ENCODE measurements at regions not wholly inside any gene's neighbourhood (a gene's known extent, or its start where the extent isn't known, plus 50 kb on each side); places are given as distances from the start of the nearest gene placed in this dataset.

DNA sequence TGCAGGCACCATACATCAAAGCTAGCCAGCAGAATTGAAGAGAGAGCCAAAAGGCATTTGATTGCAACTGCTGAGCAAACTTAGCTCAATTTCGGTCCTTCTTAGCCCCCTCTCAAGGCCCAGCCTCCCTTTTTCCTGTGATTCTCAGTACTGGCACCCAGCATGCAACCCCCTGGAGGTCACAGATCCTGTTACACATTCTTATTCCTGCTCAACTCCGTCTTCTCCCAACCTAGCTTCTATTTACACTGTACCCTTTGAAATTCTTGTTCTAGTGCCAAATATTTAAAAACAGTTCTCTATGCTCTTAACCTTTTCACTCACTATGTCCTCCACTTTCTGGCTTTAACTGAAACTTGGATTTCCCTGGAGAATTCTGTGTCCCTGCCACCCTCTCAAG lies 131.3 kb upstream of the CPSF6 start:
- DNase-seq: no peak
- Histone ChIP-seq H3K36me3 (replicated peaks) (no peaks in the 10 kb centered on the region), H3K4me3 (ENCODE audit: low read depth, low read length) (no peak overlapping the region), H3K27me3 (replicated peaks) (no peaks in the 10 kb centered on the region), H3K27ac (no peak overlapping the region)
- TF ChIP-seq, protein P1, sequence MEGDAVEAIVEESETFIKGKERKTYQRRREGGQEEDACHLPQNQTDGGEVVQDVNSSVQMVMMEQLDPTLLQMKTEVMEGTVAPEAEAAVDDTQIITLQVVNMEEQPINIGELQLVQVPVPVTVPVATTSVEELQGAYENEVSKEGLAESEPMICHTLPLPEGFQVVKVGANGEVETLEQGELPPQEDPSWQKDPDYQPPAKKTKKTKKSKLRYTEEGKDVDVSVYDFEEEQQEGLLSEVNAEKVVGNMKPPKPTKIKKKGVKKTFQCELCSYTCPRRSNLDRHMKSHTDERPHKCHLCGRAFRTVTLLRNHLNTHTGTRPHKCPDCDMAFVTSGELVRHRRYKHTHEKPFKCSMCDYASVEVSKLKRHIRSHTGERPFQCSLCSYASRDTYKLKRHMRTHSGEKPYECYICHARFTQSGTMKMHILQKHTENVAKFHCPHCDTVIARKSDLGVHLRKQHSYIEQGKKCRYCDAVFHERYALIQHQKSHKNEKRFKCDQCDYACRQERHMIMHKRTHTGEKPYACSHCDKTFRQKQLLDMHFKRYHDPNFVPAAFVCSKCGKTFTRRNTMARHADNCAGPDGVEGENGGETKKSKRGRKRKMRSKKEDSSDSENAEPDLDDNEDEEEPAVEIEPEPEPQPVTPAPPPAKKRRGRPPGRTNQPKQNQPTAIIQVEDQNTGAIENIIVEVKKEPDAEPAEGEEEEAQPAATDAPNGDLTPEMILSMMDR (IDR thresholded peaks at IDR 0.05; ENCODE audit: low read depth, low read length, missing control alignments): peak; percentile 33
- in situ Hi-C loops (cut with HindIII; ENCODE audit: low pct_ligation_motif_present, low sequenced_read_pairs): no loop called here

DNA sequence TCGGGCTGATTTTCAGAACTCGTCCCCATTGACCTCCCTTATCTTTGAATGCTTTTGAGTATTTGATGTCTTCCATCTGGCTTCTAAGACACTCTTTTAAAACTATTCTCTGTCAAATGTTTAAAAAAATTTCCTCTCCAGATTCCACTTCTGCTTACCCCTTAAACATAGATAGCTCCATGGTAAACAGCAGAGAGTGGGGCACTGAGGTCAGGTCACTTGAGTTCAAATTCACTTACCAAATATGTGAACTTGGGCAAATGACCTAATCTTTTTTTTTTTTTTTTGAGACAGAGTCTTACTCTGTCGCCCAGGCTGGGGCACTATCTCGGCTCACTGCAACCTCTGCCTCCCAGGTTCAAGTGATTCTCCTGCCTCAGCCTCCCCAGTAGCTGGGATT lies 126.8 kb upstream of the CPSF6 start:
- TF ChIP-seq, protein P1 (IDR thresholded peaks at IDR 0.05; ENCODE audit: low read depth, low read length, missing control alignments): no peak
- in situ Hi-C loops (cut with HindIII; ENCODE audit: low pct_ligation_motif_present, low sequenced_read_pairs): no loop called here
- Histone ChIP-seq H3K4me3 (ENCODE audit: low read depth, low read length) (no peak overlapping the region), H3K36me3 (replicated peaks) (no peaks in the 10 kb centered on the region), H3K27ac (no peak overlapping the region), H3K27me3 (replicated peaks) (no peaks in the 10 kb centered on the region)
- DNase-seq: no peak

DNA sequence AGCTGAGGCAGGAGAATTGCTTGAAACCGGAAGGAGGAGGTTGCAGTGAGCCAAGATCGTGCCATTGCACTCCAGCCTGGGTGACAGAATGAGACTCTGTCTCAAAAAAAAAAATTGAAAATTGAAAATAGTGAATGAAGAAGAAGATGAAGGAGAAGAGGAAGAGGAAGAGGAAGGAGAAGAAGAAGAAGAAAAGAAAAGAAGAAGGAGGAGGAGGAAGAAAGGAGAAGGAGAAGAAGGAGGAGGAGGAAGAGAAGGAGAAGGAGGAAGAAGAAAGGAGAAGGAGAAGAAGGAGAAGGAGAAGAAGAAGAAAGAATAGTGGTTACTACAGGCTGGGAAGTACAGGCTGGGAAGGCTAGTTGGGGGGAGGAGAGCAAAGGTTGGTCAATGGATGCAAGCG lies 124.3 kb upstream of the CPSF6 start:
- in situ Hi-C loops (cut with HindIII; ENCODE audit: low pct_ligation_motif_present, low sequenced_read_pairs): no loop called here
- H3K27ac ChIP-seq: no peak overlapping the region
- DNase-seq: no peak
- TF ChIP-seq, protein P1 (IDR thresholded peaks at IDR 0.05; ENCODE audit: low read depth, low read length, missing control alignments): no peak
- no peaks in the 10 kb centered on the region for H3K36me3 ChIP-seq (replicated peaks)
- no peaks in the 10 kb centered on the region for H3K27me3 ChIP-seq (replicated peaks)
- H3K4me3 ChIP-seq (ENCODE audit: low read depth, low read length): no peak overlapping the region

DNA sequence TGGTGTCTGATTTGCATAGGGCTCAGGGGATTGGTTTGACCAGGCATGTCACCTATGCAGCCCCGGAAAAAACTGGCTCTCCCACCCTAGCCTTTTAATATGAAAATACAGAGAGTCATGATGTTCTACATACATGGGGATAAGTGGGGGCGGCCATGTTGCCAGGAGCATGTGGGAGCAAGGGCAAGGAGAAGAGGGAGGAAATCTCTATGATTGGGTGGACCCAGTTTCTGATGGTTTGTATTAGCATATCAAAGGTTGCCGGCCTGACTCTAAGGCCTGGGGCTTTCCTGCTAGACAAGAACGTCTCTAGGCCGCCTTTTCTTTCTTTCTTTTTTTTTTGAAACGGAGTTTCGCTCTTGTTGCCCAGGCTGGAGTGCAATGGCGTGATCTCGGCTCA lies 123.4 kb upstream of the CPSF6 start:
- no peak overlapping the region for H3K4me3 ChIP-seq (ENCODE audit: low read depth, low read length)
- in situ Hi-C loops (cut with HindIII; ENCODE audit: low pct_ligation_motif_present, low sequenced_read_pairs): no loop called here
- H3K27ac ChIP-seq: no peak overlapping the region
- H3K27me3 ChIP-seq (replicated peaks): no peaks in the 10 kb centered on the region
- TF ChIP-seq, protein P1 (IDR thresholded peaks at IDR 0.05; ENCODE audit: low read depth, low read length, missing control alignments): no peak
- H3K36me3 ChIP-seq (replicated peaks): no peaks in the 10 kb centered on the region
- no peak for DNase-seq

DNA sequence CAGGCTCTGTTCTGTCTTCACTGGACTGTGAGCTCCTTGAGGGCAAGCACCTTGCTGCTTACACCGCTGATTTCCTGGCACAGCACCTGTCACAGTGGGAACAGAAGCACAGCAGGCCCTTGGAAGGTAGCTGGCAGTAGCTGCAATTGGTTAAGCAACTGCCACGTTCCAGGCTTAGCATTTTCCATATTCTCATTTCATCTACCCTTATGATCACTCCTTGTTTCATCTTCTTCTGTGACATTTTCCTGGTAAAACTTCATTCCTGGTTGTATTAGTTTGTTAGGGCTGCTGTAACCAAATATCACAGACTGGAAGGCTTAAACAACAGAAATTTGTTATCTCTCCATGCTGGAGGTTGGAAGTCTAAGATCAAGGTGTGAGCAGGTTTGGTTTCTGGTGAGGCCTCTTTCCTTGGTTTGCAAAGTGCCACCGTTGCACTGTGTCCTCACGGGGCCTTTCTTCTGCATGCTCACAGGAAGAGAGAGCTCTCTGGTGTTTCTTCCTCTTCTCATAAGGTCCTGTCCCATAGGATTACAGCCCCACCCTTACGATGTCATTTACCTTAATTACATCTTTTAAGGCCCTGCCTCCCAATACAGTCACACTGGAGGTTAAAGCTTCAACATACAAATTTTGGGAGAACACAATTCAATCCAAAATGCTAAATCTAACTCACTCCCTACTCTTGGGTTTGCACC lies 121.7 kb upstream of the CPSF6 start:
- TF ChIP-seq, protein P1 (IDR thresholded peaks at IDR 0.05; ENCODE audit: low read depth, low read length, missing control alignments): no peak
- in situ Hi-C loops (cut with HindIII; ENCODE audit: low pct_ligation_motif_present, low sequenced_read_pairs): no loop called here
- H3K4me3 ChIP-seq (ENCODE audit: low read depth, low read length): no peak overlapping the region
- no peak for DNase-seq
- H3K27me3 ChIP-seq (replicated peaks): no peaks in the 10 kb centered on the region
- H3K27ac ChIP-seq: no peak overlapping the region
- H3K36me3 ChIP-seq (replicated peaks): no peaks in the 10 kb centered on the region

DNA sequence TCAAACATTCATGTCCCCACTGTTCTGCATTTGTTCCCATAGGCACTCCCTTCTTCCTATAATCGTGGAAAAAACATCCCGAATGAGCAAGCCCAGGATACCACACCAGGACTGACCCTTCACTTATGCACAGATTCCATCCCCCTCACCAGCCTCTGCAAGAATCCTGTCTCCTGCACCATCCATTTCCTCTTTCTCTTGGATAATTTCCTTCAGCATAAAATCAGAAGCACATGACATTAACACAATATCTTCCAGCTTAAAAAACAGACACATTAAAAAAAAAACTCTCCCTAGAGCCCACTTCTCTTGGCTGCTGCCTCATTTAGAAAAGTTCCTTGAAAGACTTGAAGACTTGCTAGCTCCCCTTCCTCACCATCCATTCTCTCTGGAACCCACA lies 120.9 kb upstream of the CPSF6 start:
- no peak for DNase-seq
- H3K36me3 ChIP-seq (replicated peaks): no peaks in the 10 kb centered on the region
- no peaks in the 10 kb centered on the region for H3K27me3 ChIP-seq (replicated peaks)
- TF ChIP-seq, protein P1 (IDR thresholded peaks at IDR 0.05; ENCODE audit: low read depth, low read length, missing control alignments): no peak
- in situ Hi-C loops (cut with HindIII; ENCODE audit: low pct_ligation_motif_present, low sequenced_read_pairs): no loop called here
- no peak overlapping the region for H3K4me3 ChIP-seq (ENCODE audit: low read depth, low read length)
- no peak overlapping the region for H3K27ac ChIP-seq

Measured in brain microvascular endothelial cell (primary cell).